ENCODE measurements at regions not wholly inside any gene's neighbourhood (a gene's known extent, or its start where the extent isn't known, plus 50 kb on each side); places are given as distances from the start of the nearest gene placed in this dataset.
"Not testable (repeated sequence)": the region's sequence is repeated elsewhere in the genome, so short reads cannot be mapped to it uniquely, and the experiment has no call there.

DNA sequence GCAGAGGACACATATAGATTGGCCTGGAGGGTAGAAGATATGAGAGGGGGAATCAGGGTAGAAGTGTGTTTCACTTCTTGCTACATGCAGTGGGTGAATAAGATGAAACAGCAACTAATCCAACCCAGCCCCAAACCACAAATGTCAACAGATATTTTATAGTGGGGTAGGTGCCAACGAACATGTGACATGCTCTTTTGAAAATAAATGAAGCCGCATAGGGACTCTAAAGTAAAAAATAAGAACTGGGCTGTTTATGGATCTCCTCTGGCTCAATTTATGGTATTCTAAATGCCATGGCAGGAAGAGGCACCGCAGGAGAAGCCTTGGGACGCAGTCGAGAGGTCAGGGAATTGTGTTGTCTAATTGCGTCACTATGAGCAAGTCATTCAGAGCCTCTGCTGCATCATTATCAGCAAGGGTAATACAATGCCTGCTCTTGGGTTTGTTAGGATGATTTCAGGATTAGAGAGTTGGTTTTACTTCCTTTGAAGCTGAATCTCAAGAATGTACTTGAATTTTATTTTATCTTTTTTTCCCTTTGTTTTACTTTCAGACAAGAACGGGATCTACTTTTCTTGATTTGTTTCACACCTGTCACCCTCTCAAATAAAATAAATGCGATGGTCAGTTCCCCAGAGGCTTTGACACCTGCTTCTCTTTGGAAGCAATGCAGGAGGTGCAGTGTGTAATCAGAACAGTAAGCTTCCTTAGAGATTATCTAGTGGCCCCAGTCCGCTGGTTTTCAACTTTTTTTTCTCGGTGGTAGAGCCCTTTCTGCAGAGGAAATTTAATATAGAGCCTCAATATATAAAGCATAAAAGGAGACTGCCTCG lies 375.6 kb upstream of the CLINT1 start:
- Histone ChIP-seq H3K9me3 (ENCODE audit: control insufficient read depth, low read length) (no peaks in the 10 kb centered on the region), H3K4me1 (ENCODE audit: control insufficient read depth, insufficient read depth, low read length) (peaks cover 5% of the 10 kb centered on the region), H3K4me3 (ENCODE audit: low read length) (no peak overlapping the region), H3K27ac (ENCODE audit: low read depth, low read length) (no peak overlapping the region), H3K9ac (ENCODE audit: extremely low read depth, low read length, poor library complexity, severe bottlenecking) (no peak overlapping the region), H3K36me3 (ENCODE audit: control insufficient read depth, insufficient read depth, low read length) (no peaks in the 10 kb centered on the region), H3K27me3 (ENCODE audit: control insufficient read depth, insufficient read depth, low read length, poor library complexity, severe bottlenecking) (no peaks in the 10 kb centered on the region)
- Mint-ChIP-seq H3K27me3 (ENCODE audit: insufficient read depth) (no peaks in the 10 kb centered on the region), H3K9me3 (peaks cover 2% of the 10 kb centered on the region), H3K4me3 (no peak overlapping the region), H3K27ac (no peak overlapping the region), H3K36me3 (ENCODE audit: low read depth) (no peaks in the 10 kb centered on the region), H3K4me1 (peaks cover 16% of the 10 kb centered on the region)
- no peak for DNase-seq
- TF ChIP-seq, protein P1, sequence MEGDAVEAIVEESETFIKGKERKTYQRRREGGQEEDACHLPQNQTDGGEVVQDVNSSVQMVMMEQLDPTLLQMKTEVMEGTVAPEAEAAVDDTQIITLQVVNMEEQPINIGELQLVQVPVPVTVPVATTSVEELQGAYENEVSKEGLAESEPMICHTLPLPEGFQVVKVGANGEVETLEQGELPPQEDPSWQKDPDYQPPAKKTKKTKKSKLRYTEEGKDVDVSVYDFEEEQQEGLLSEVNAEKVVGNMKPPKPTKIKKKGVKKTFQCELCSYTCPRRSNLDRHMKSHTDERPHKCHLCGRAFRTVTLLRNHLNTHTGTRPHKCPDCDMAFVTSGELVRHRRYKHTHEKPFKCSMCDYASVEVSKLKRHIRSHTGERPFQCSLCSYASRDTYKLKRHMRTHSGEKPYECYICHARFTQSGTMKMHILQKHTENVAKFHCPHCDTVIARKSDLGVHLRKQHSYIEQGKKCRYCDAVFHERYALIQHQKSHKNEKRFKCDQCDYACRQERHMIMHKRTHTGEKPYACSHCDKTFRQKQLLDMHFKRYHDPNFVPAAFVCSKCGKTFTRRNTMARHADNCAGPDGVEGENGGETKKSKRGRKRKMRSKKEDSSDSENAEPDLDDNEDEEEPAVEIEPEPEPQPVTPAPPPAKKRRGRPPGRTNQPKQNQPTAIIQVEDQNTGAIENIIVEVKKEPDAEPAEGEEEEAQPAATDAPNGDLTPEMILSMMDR (conservative IDR thresholded peaks at IDR 0.05): no peak
- 85 to 91% methylated on average over 2 to 11 of the region's 11 CpGs for WGBS, 2 experiments (ENCODE audit: insufficient coverage in 1 of 2, insufficient read length in 1 of 2)

DNA sequence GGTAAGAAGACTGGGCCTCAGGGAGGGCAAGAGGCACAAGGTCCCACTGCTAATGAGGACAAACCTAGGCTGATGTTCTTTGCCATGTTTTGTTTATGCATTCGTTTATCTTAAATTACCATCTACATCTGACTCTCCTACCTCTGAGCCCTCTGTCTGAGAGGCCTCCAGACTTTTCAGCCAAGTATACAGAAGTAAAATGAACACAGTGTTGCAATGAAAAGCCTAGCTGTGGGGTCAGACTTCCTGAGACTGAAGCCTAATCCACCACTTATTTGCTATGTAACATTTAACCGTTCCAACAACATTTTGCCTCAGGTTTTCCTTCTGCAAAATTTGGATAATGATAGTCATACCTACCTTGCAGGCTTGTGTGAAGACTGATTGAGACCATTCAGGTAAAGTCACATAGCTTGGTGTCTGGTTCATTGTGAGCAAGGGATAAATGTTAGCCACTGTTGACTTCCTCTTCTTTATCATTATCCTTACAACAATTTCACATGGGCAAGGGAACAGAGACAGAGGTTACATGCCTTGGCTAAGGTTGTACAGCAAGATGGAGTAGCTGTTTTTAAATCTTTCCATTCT lies 374.9 kb upstream of the CLINT1 start:
- WGBS, 2 experiments (ENCODE audit: insufficient coverage in 1 of 2, insufficient read length in 1 of 2): 86 to 90% methylated on average over 2 of the region's 2 CpGs
- H3K4me3 Mint-ChIP-seq: no peak overlapping the region
- no peaks in the 10 kb centered on the region for H3K36me3 Mint-ChIP-seq (ENCODE audit: low read depth)
- TF ChIP-seq, protein P1 (conservative IDR thresholded peaks at IDR 0.05): no peak
- H3K4me1 ChIP-seq (ENCODE audit: control insufficient read depth, insufficient read depth, low read length): peaks cover 5% of the 10 kb centered on the region
- H3K4me3 ChIP-seq (ENCODE audit: low read length): no peak overlapping the region
- no peaks in the 10 kb centered on the region for H3K27me3 ChIP-seq (ENCODE audit: control insufficient read depth, insufficient read depth, low read length, poor library complexity, severe bottlenecking)
- H3K27ac ChIP-seq (ENCODE audit: low read depth, low read length): no peak overlapping the region
- no peak for DNase-seq
- no peak overlapping the region for H3K27ac Mint-ChIP-seq
- peaks cover 3% of the 10 kb centered on the region for H3K9me3 ChIP-seq (ENCODE audit: control insufficient read depth, low read length)
- no peaks in the 10 kb centered on the region for H3K36me3 ChIP-seq (ENCODE audit: control insufficient read depth, insufficient read depth, low read length)
- peaks cover 16% of the 10 kb centered on the region for H3K4me1 Mint-ChIP-seq
- H3K9me3 Mint-ChIP-seq: peaks cover 2% of the 10 kb centered on the region
- H3K27me3 Mint-ChIP-seq (ENCODE audit: insufficient read depth): no peaks in the 10 kb centered on the region
- H3K9ac ChIP-seq (ENCODE audit: extremely low read depth, low read length, poor library complexity, severe bottlenecking): no peak overlapping the region

DNA sequence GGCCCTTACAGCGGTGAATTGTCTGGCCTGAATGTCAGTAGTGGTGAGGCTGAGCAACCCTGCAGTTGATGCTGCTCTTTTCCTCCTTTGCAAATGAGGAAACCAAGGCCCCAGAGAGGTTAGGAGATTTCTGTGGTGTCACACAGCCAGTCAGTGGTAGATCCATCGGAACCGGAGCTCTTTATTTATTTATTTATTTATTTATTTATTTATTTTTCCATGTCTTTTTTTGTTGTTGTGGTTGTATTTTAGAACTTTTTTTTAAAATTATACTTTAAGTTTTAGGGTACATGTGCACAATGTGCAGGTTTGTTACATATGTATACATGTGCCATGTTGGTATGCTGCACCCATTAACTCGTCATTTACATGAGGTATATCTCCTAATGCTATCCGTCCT lies 368.4 kb upstream of the CLINT1 start:
- peaks cover 11% of the 10 kb centered on the region for H3K9me3 ChIP-seq (ENCODE audit: control insufficient read depth, low read length)
- H3K27ac ChIP-seq (ENCODE audit: low read depth, low read length); H3K27ac Mint-ChIP-seq; DNase-seq; H3K27me3 ChIP-seq (ENCODE audit: control insufficient read depth, insufficient read depth, low read length, poor library complexity, severe bottlenecking); H3K36me3 ChIP-seq (ENCODE audit: control insufficient read depth, insufficient read depth, low read length); H3K9ac ChIP-seq (ENCODE audit: extremely low read depth, low read length, poor library complexity, severe bottlenecking); H3K27me3 Mint-ChIP-seq (ENCODE audit: insufficient read depth); H3K4me3 ChIP-seq (ENCODE audit: low read length); H3K4me3 Mint-ChIP-seq; H3K4me1 Mint-ChIP-seq; H3K4me1 ChIP-seq (ENCODE audit: control insufficient read depth, insufficient read depth, low read length); H3K36me3 Mint-ChIP-seq (ENCODE audit: low read depth); H3K9me3 Mint-ChIP-seq: not testable (repeated sequence)
- 97 to 100% methylated on average over 1 of the region's 5 CpGs for WGBS, 2 experiments (ENCODE audit: insufficient coverage in 1 of 2, insufficient read length in 1 of 2)

All from endodermal cell (in vitro differentiated cells).